Fibroblast of the aortic adventitia (primary cell): ENCODE measurements at regions not wholly inside any gene's neighbourhood (a gene's known extent, or its start where the extent isn't known, plus 50 kb on each side); places are given as distances from the start of the nearest gene placed in this dataset.

Source experiments
- DNase-seq: peaks from one replicate; pipeline ENCODE4 v3.0.0-alpha.2; 2010; ENCODE audit warnings: low read depth
- H3K4me3 ChIP-seq: 2 replicates; pipeline ENCODE4 v1.5.1; 2011; ENCODE audit warnings: low read depth, mild to moderate bottlenecking, control low read depth, low read length, moderate library complexity
- CTCF ChIP-seq: IDR thresholded peaks from 2 replicates; pipeline ENCODE4 v1.5.1; 2011; ENCODE audit warnings: mild to moderate bottlenecking, low read length, control low read depth, inconsistent platforms; ENCODE audit not compliant: insufficient read depth

DNA sequence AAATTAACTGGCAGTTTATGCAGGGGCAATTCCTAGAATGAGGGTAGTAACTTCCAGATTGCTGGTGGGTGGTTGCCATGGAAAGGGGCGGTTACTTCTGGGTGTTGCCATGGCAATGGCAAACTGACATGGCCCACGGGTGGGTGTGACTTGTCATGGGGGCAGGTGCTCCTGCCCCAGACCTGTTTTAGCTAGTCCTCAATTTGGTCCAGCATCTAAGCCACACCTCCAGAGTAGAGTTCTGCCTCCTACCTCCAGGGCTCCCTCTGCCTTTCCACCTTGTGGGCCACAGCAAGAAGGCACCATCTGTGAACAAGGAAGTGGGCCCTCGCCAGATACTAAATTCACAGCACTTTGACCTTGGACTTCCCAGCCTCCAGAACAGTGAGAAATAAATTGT lies 148.7 kb downstream of the TFCP2L1 start:
- H3K4me3 ChIP-seq = no peak overlapping the region
- DNase-seq = no peak
- TF ChIP-seq CTCF = no peak

GRCh38 chr2:121137571-121137970 lies 147.4 kb downstream of the TFCP2L1 start:
- no peak for DNase-seq
- no peak for TF ChIP-seq CTCF
- H3K4me3 ChIP-seq = no peak overlapping the region

GRCh38 chr2:121140734-121141133 lies 144.3 kb downstream of the TFCP2L1 start:
- TF ChIP-seq CTCF = no peak
- DNase-seq = no peak
- H3K4me3 ChIP-seq = no peak overlapping the region

GRCh38 chr2:121142452-121142851 lies 142.6 kb downstream of the TFCP2L1 start:
- no peak for TF ChIP-seq CTCF
- DNase-seq = no peak

DNA sequence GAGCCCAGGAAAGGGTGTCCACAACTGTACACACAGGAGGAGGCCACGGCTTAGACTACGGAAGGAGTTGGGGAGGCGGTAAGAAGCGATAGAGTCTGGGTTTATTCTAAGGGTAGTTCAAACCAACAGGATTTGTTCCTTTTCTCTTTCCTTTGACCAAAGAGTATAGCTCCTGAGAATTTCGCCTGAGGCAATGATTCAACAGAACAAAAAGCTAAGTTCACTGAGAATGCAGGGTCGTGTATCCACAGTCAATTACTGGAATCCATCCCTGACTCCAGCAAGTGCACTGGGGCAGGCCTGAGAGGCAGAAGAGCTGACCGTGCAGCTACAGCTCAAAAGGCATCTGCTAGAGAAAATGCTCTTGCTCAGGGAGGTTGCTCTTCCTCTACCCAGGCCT lies 140.9 kb downstream of the TFCP2L1 start:
- TF ChIP-seq CTCF = no peak
- no peak for DNase-seq
- no peak overlapping the region for H3K4me3 ChIP-seq

More at GRCh38 chr2:121142452-121142851, 142.6 kb downstream of the TFCP2L1 start:
- H3K4me3 ChIP-seq = no peak overlapping the region

- no peak for DNase-seq
- H3K4me3 ChIP-seq = no peak overlapping the region
- TF ChIP-seq CTCF = no peak
Measured at GRCh38 chr2:121146630-121147029, 138.4 kb downstream of the TFCP2L1 start.

DNA sequence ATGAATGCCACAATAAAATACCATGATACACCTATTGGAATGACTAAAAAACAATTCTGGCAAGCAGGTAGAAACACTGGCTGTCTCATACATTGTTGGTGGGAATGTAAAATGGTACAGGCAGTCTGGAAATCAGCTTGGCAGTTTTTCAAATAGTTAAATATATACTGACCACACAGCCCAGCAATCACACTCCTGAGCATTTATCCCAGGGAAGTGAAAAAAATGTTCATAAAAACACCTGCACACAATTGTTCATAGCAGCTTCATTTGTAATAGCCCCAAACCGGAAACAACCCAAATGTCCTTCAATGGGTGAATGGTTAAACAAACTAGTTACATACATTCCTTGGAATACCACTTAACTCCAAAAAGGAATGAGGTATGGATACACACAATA lies 137.2 kb downstream of the TFCP2L1 start:
- no peak overlapping the region for H3K4me3 ChIP-seq
- no peak for TF ChIP-seq CTCF
- DNase-seq = no peak
